Right lobe of liver (tissue), 4 donors: ENCODE measurements at regions not wholly inside any gene's neighbourhood (a gene's known extent, or its start where the extent isn't known, plus 50 kb on each side); places are given as distances from the start of the nearest gene placed in this dataset.

ENCODE experiments used
- CTCF ChIP-seq, 4 donors: fragments of 200-600 bp in 3 of 4; fragments of 450-650 bp in 1 of 4; IDR thresholded peaks; one replicate each; pipeline versions ENCODE4 v1.5.1 to v1.8.0; 2016 to 2022; ENCODE audit warnings: antibody characterized with exemption in 4 of 4, mild to moderate bottlenecking in 2 of 4
- POLR2A ChIP-seq: fragments of 450-650 bp; IDR thresholded peaks from one replicate; pipeline ENCODE4 v1.6.1; 2017; ENCODE audit warnings: antibody characterized with exemption, mild to moderate bottlenecking
- donor health status: DM: no; HTN: no; CAD: no.
- donor health status: DM: no; HTN: no; CAD: no.
- donor health status: DM: no; HTN: yes; CAD: no.

GRCh38 chr21:28635541-28635940, 357.1 kb downstream of the LTN1 start:
- TF ChIP-seq CTCF (IDR thresholded peaks at IDR 0.05) (no peak), POLR2A (no peak)
